ENCODE measurements at regions not wholly inside any gene's neighbourhood (a gene's known extent, or its start where the extent isn't known, plus 50 kb on each side); places are given as distances from the start of the nearest gene placed in this dataset.

DNA sequence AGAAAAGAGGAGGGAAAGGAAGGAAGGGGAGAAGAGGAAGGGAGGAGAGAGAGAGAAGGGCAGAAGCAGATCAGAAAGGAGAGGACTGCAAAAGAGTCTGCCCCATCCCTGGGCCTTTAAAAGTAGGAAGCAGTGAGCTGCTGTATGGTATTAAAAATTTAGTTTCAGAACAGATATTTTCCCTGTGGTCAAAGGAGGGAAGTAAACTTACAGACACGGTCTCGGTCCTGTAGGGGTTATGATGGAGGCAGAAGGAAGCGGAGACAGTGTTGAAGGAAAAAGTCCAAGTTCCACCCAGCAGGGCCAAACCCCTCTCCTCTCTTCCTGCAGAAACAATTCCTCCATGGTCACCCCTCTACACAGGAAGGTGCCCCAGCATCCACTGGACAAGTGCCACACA lies 122.0 kb upstream of the PROK2 start:
- TF ChIP-seq RFX5 (IDR thresholded peaks at IDR 0.05; ENCODE audit: borderline replicate concordance, low read depth, low read length) (no peak), CHD2 (IDR thresholded peaks at IDR 0.05; ENCODE audit: low read length) (no peak), GABPA (IDR thresholded peaks at IDR 0.05; ENCODE audit: borderline replicate concordance, insufficient read depth, low read length) (no peak), ASH2L (IDR thresholded peaks at IDR 0.05; ENCODE audit: low read length) (no peak), POLR2A (IDR thresholded peaks at IDR 0.05; ENCODE audit: control extremely low read depth in 1 of 2, low read depth in 2 of 2, low read length in 2 of 2) (no peak)
- TF ChIP-seq, protein P1, sequence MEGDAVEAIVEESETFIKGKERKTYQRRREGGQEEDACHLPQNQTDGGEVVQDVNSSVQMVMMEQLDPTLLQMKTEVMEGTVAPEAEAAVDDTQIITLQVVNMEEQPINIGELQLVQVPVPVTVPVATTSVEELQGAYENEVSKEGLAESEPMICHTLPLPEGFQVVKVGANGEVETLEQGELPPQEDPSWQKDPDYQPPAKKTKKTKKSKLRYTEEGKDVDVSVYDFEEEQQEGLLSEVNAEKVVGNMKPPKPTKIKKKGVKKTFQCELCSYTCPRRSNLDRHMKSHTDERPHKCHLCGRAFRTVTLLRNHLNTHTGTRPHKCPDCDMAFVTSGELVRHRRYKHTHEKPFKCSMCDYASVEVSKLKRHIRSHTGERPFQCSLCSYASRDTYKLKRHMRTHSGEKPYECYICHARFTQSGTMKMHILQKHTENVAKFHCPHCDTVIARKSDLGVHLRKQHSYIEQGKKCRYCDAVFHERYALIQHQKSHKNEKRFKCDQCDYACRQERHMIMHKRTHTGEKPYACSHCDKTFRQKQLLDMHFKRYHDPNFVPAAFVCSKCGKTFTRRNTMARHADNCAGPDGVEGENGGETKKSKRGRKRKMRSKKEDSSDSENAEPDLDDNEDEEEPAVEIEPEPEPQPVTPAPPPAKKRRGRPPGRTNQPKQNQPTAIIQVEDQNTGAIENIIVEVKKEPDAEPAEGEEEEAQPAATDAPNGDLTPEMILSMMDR (IDR thresholded peaks at IDR 0.05; ENCODE audit: control extremely low read depth in 1 of 3, insufficient read depth in 1 of 3, low read depth in 1 of 3, low read length in 3 of 3), result no peak

Data from H1 (cell line).